H9 (cell line): ENCODE measurements at regions not wholly inside any gene's neighbourhood (a gene's known extent, or its start where the extent isn't known, plus 50 kb on each side); places are given as distances from the start of the nearest gene placed in this dataset.

Source experiments
- DNase-seq: peaks from one replicate; pipeline ENCODE4 v3.0.0-alpha.2; 2017
- H2AFZ ChIP-seq: one replicate; pipeline ENCODE4 v1.6.1; 2013; ENCODE audit warnings: mild to moderate bottlenecking, low read length, control low read depth, moderate library complexity
- H2AK5ac ChIP-seq: 2 replicates; pipeline ENCODE4 v1.6.1; 2013; ENCODE audit warnings: low read length, control low read depth, mixed read lengths; ENCODE audit not compliant: insufficient read length
- H2BK120ac ChIP-seq: one replicate; pipeline ENCODE4 v1.6.1; 2013; ENCODE audit warnings: low read depth, mild to moderate bottlenecking, low read length, control low read depth, inconsistent platforms; ENCODE audit not compliant: poor library complexity, severe bottlenecking
- H2BK12ac ChIP-seq: 2 replicates; pipeline ENCODE4 v1.6.1; 2013; ENCODE audit warnings: low read length, control low read depth, mixed read lengths, low read depth; ENCODE audit not compliant: insufficient read length
- H2BK15ac ChIP-seq: 2 replicates; pipeline ENCODE4 v1.6.1; 2013; ENCODE audit warnings: low read depth, low read length, control low read depth
- H2BK20ac ChIP-seq: one replicate; pipeline ENCODE4 v1.6.1; 2013; ENCODE audit warnings: low read depth, mild to moderate bottlenecking, low read length, control low read depth, inconsistent platforms; ENCODE audit not compliant: poor library complexity, severe bottlenecking
- H2BK5ac ChIP-seq: 2 replicates; pipeline ENCODE4 v1.6.1; 2013; ENCODE audit warnings: low read length, control low read depth, mixed read lengths; ENCODE audit not compliant: insufficient read length
- H3K14ac ChIP-seq: 2 replicates; pipeline ENCODE4 v1.6.1; 2013; ENCODE audit warnings: low read length, control low read depth; ENCODE audit not compliant: insufficient read depth
- H3K18ac ChIP-seq: 2 replicates; pipeline ENCODE4 v1.6.1; 2013; ENCODE audit warnings: low read depth, mild to moderate bottlenecking, mixed read lengths, low read length, control low read depth; ENCODE audit not compliant: insufficient read length
- H3K23ac ChIP-seq: 2 replicates; pipeline ENCODE4 v1.6.1; 2013; ENCODE audit warnings: low read length, control low read depth, mixed read lengths, low read depth; ENCODE audit not compliant: insufficient read length
- H3K23me2 ChIP-seq: 2 replicates; pipeline ENCODE4 v1.6.1; 2013; ENCODE audit warnings: low read depth, mild to moderate bottlenecking, mixed read lengths, low read length, control low read depth; ENCODE audit not compliant: insufficient read length, poor library complexity, severe bottlenecking
- H3K27ac ChIP-seq: 2 replicates; pipeline ENCODE4 v1.5.1; 2013; ENCODE audit warnings: low read length, control low read depth, mixed read lengths, low read depth; ENCODE audit not compliant: insufficient read length
- H3K27me3 ChIP-seq: 2 replicates; pipeline ENCODE4 v1.6.1; 2013; ENCODE audit warnings: low read length, control low read depth, inconsistent platforms; ENCODE audit not compliant: insufficient read depth
- H3K4ac ChIP-seq: 2 replicates; pipeline ENCODE4 v1.6.1; 2013; ENCODE audit warnings: low read depth, mild to moderate bottlenecking, control low read depth, inconsistent platforms, low read length, moderate library complexity
- H3K4me1 ChIP-seq: 2 replicates; pipeline ENCODE4 v1.6.1; 2013; ENCODE audit warnings: low read length, control low read depth, inconsistent platforms; ENCODE audit not compliant: insufficient read depth
- H3K4me2 ChIP-seq: 2 replicates; pipeline ENCODE4 v1.6.1; 2013; ENCODE audit warnings: low read length, control low read depth, mixed read lengths; ENCODE audit not compliant: insufficient read length, insufficient read depth
- H3K56ac ChIP-seq: 2 replicates; pipeline ENCODE4 v1.6.1; 2013; ENCODE audit warnings: low read depth, mild to moderate bottlenecking, mixed read lengths, low read length, control low read depth; ENCODE audit not compliant: insufficient read length
- H3K79me1 ChIP-seq: 2 replicates; pipeline ENCODE4 v1.6.1; 2013; ENCODE audit warnings: low read depth, mild to moderate bottlenecking, moderate library complexity, low read length, control low read depth, inconsistent platforms; ENCODE audit not compliant: insufficient read depth, poor library complexity, severe bottlenecking
- H3K79me2 ChIP-seq: 2 replicates; pipeline ENCODE4 v1.6.1; 2013; ENCODE audit warnings: low read length, control low read depth, inconsistent platforms; ENCODE audit not compliant: insufficient read depth
- H3K9ac ChIP-seq: 2 replicates; pipeline ENCODE4 v1.6.1; 2013; ENCODE audit warnings: low read length, control low read depth, mixed read lengths; ENCODE audit not compliant: insufficient read length; ENCODE audit errors: extremely low read depth
- H3K9me3 ChIP-seq: one replicate; pipeline ENCODE4 v1.6.1; 2013; ENCODE audit warnings: low read depth, low read length, inconsistent platforms; ENCODE audit not compliant: control insufficient read depth
- H3T11ph ChIP-seq: one replicate; pipeline ENCODE4 v1.6.1; 2013; ENCODE audit warnings: mild to moderate bottlenecking, low read length, control low read depth, inconsistent platforms
- H4K20me1 ChIP-seq: one replicate; pipeline ENCODE4 v1.6.1; 2013; ENCODE audit not compliant: control insufficient read depth, insufficient read length, insufficient read depth
- H4K5ac ChIP-seq: 2 replicates; pipeline ENCODE4 v1.6.1; 2013; ENCODE audit warnings: low read depth, mild to moderate bottlenecking, mixed read lengths, low read length, control low read depth; ENCODE audit not compliant: insufficient read length
- H4K8ac ChIP-seq: replicated peaks from 2 replicates; pipeline ENCODE4 v1.6.1; 2013; ENCODE audit warnings: low read length, control low read depth, mixed read lengths, low read depth; ENCODE audit not compliant: insufficient read length
- H4K91ac ChIP-seq: 2 replicates; pipeline ENCODE4 v1.6.1; 2013; ENCODE audit warnings: low read depth, mild to moderate bottlenecking, moderate library complexity, mixed read lengths, low read length, control low read depth; ENCODE audit not compliant: insufficient read length
- H3K27ac Mint-ChIP-seq, 3 experiments: 2 replicates in 2 of 3; 3 replicates in 1 of 3; pipeline ENCODE4 v1.8.0; 2020 to 2021; ENCODE audit warnings: mixed read lengths in 3 of 3, mild to moderate bottlenecking in 1 of 3, moderate library complexity in 1 of 3
- H3K27me3 Mint-ChIP-seq: 2 replicates; pipeline ENCODE4 v1.8.0; 2021; ENCODE audit warnings: low read depth, mild to moderate bottlenecking, moderate library complexity, mixed read lengths
- H3K36me3 Mint-ChIP-seq, 3 experiments: 2 replicates in 2 of 3; 3 replicates in 1 of 3; pipeline ENCODE4 v1.8.0; 2020 to 2021; ENCODE audit warnings: low read depth in 3 of 3, mixed read lengths in 3 of 3; ENCODE audit not compliant: insufficient read depth in 1 of 3
- H3K4me1 Mint-ChIP-seq, 2 experiments: 2 replicates each; pipeline ENCODE4 v1.8.0; 2020; ENCODE audit warnings: mixed read lengths in 2 of 2
- H3K4me3 Mint-ChIP-seq, 2 experiments: 2 replicates in 1 of 2; 3 replicates in 1 of 2; pipeline ENCODE4 v1.8.0; 2020 to 2021; ENCODE audit warnings: mild to moderate bottlenecking in 2 of 2, mixed read lengths in 2 of 2, moderate library complexity in 1 of 2
- H3K9me3 Mint-ChIP-seq, 2 experiments: 2 replicates in 1 of 2; 3 replicates in 1 of 2; pipeline ENCODE4 v1.8.0; 2020; ENCODE audit warnings: mild to moderate bottlenecking in 2 of 2, mixed read lengths in 2 of 2, moderate library complexity in 1 of 2
- CTCF ChIP-seq: fragments of 200-600 bp; sonication (generic); conservative IDR thresholded peaks from 3 replicates; pipeline ENCODE4 v1.8.0; 2021; ENCODE audit warnings: antibody characterized with exemption, mild to moderate bottlenecking
- WGBS: extraction: QIAGEN DNeasy Blood & Tissue Kit; methylation state at CpG from one replicate; pipeline ENCODE4 v1.1.7; 2013; ENCODE audit warnings: missing lambda C conversion rate, low lambda C conversion rate, mixed read lengths; ENCODE audit not compliant: insufficient read length; ENCODE audit errors: extremely low coverage; 5-methylcytosine and 5-hydroxymethylcytosine counted together

GRCh38 chr4:26807330-26807729 is 53.3 kb upstream of the STIM2 start:
- H3K9me3 Mint-ChIP-seq: no peaks in the 10 kb centered on the region; a peak in 1 of 5 replicates
- no peaks in the 10 kb centered on the region for H3K79me1 ChIP-seq
- H3K27ac ChIP-seq: no peak overlapping the region
- H3K27me3 ChIP-seq: no peaks in the 10 kb centered on the region
- no peaks in the 10 kb centered on the region for H4K20me1 ChIP-seq
- no peak overlapping the region for H3K56ac ChIP-seq
- no peaks in the 10 kb centered on the region for H3K79me2 ChIP-seq
- H3K14ac ChIP-seq: no peak overlapping the region; the same call in 1 of the 2 replicates
- no peaks in the 10 kb centered on the region for H3K9me3 ChIP-seq
- H4K91ac ChIP-seq: no peak overlapping the region
- H3K4me1 ChIP-seq: no peaks in the 10 kb centered on the region; the same call in 1 of the 2 replicates
- no peak overlapping the region for H3K4me3 Mint-ChIP-seq
- H3K4ac ChIP-seq: no peak overlapping the region
- peaks cover 10 to 13% of the 10 kb centered on the region in 2 experiments for H3K4me1 Mint-ChIP-seq
- peak overlapping the region in 1 of 3 experiments; percentile 16; a peak in 1 of 7 replicates for H3K27ac Mint-ChIP-seq
- no peak for TF ChIP-seq CTCF
- no peaks in the 10 kb centered on the region for H3K27me3 Mint-ChIP-seq
- H2AFZ ChIP-seq: no peak overlapping the region
- no peak for DNase-seq
- H3T11ph ChIP-seq: no peak overlapping the region
- WGBS: no CpG with 5 or more reads among the region's 7 CpGs
- no peak overlapping the region for H2BK20ac ChIP-seq
- no peak overlapping the region for H2BK15ac ChIP-seq
- H2BK120ac ChIP-seq: no peak overlapping the region
- no peak overlapping the region for H2AK5ac ChIP-seq
- no peak overlapping the region for H3K4me2 ChIP-seq
- H3K18ac ChIP-seq: no peak overlapping the region
- no peaks in the 10 kb centered on the region for H3K23me2 ChIP-seq
- no peak overlapping the region for H3K23ac ChIP-seq
- no peak overlapping the region for H2BK12ac ChIP-seq
- H3K9ac ChIP-seq: no peak overlapping the region
- no peaks in the 10 kb centered on the region for H3K36me3 Mint-ChIP-seq
- H2BK5ac ChIP-seq: no peak overlapping the region
- no peak overlapping the region for H4K5ac ChIP-seq
- no peak overlapping the region for H4K8ac ChIP-seq
